OCI-LY7 (cell line): ENCODE measurements at regions not wholly inside any gene's neighbourhood (a gene's known extent, or its start where the extent isn't known, plus 50 kb on each side); places are given as distances from the start of the nearest gene placed in this dataset.

Source experiments
- EZH2phosphoT487 ChIP-seq: fragments of 200-600 bp; sonication (generic); IDR thresholded peaks from 2 replicates; pipeline ENCODE4 v1.6.1; 2018; ENCODE audit warnings: low read depth, borderline replicate concordance, mild to moderate bottlenecking, mixed run types, antibody characterized with exemption, low read length, moderate library complexity, mixed read lengths
- TF ChIP-seq, protein P1 (sequence below): fragments of 200-600 bp; sonication (generic); conservative IDR thresholded peaks from 2 replicates; pipeline ENCODE4 v1.5.1; 2014; ENCODE audit warnings: mild to moderate bottlenecking, antibody characterized with exemption, low read length, moderate library complexity, mixed read lengths

DNA sequence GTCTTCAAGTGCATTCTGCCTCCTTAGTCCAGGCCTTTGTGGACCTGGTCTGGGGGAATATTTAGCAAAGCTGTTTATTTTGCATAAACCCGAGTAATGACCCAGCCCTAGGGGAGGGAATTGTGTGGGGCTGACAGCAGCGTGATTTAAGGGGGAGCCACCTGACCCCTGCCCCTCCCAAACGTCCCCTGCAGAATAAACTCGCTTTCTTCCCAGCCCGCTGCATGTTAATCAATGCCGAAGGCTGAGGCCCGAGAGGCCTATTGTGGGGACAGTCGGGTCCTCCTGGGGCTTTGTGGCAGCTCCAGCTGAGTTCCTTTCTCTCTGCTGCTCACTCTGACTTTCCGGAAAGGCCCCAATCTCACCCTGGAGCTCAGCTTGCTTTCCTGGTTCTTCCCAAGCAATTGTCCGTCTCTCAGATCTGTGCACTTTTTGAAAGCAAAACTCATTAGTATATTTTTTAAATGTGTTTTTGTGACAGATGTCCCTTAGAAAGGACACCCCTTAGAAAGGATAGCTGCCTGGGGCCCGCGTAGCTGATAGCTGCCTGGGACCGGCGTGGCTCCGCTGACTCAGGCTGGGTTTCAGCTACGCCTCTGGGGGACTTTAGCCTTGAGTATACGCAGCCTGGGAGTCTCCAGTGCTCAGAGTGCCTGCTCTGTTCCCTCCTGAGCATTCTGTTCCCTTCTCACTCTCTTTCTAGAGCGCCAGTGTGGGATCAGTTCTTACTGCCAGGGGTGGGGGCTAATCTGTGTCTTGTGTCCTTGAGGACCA, 158.3 kb downstream of the GLI2 start:
- TF ChIP-seq, protein P1, sequence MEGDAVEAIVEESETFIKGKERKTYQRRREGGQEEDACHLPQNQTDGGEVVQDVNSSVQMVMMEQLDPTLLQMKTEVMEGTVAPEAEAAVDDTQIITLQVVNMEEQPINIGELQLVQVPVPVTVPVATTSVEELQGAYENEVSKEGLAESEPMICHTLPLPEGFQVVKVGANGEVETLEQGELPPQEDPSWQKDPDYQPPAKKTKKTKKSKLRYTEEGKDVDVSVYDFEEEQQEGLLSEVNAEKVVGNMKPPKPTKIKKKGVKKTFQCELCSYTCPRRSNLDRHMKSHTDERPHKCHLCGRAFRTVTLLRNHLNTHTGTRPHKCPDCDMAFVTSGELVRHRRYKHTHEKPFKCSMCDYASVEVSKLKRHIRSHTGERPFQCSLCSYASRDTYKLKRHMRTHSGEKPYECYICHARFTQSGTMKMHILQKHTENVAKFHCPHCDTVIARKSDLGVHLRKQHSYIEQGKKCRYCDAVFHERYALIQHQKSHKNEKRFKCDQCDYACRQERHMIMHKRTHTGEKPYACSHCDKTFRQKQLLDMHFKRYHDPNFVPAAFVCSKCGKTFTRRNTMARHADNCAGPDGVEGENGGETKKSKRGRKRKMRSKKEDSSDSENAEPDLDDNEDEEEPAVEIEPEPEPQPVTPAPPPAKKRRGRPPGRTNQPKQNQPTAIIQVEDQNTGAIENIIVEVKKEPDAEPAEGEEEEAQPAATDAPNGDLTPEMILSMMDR, result no peak
- no peak for TF ChIP-seq EZH2phosphoT487
